ENCODE measurements at regions not wholly inside any gene's neighbourhood (a gene's known extent, or its start where the extent isn't known, plus 50 kb on each side); places are given as distances from the start of the nearest gene placed in this dataset.

GRCh38 chrX:131725001-131725654, 181.3 kb downstream of the OR13H1 start:
- Mint-ChIP-seq H3K36me3 (ENCODE audit: low read depth) (peaks cover 42% of the 10 kb centered on the region), H3K4me3 (no peak overlapping the region), H3K4me1 (no peaks in the 10 kb centered on the region), H3K27ac (ENCODE audit: unreplicated experiment) (no peak overlapping the region), H3K9me3 (peaks cover 21% of the 10 kb centered on the region), H3K27me3 (ENCODE audit: low read depth) (no peaks in the 10 kb centered on the region)
- no peak for DNase-seq (ENCODE audit: low read depth, low spot score)
- TF ChIP-seq CTCF (conservative IDR thresholded peaks at IDR 0.05), result no peak

GRCh38 chrX:131727778-131728177, 183.9 kb downstream of the OR13H1 start:
- TF ChIP-seq CTCF (conservative IDR thresholded peaks at IDR 0.05), result no peak
- H3K36me3 Mint-ChIP-seq (ENCODE audit: low read depth), result peaks cover 30% of the 10 kb centered on the region
- peaks cover 15% of the 10 kb centered on the region for H3K9me3 Mint-ChIP-seq
- no peak overlapping the region for H3K27ac Mint-ChIP-seq (ENCODE audit: unreplicated experiment)
- no peak overlapping the region for H3K4me3 Mint-ChIP-seq
- DNase-seq (ENCODE audit: low read depth, low spot score), result no peak
- H3K4me1 Mint-ChIP-seq, result no peaks in the 10 kb centered on the region
- H3K27me3 Mint-ChIP-seq (ENCODE audit: low read depth), result no peaks in the 10 kb centered on the region

GRCh38 chrX:131728295-131729145, 184.6 kb downstream of the OR13H1 start:
- Mint-ChIP-seq H3K27ac (ENCODE audit: unreplicated experiment) (peak overlapping the region; percentile 86), H3K9me3 (peaks cover 17% of the 10 kb centered on the region), H3K4me1 (no peaks in the 10 kb centered on the region), H3K4me3 (no peak overlapping the region), H3K36me3 (ENCODE audit: low read depth) (peaks cover 33% of the 10 kb centered on the region), H3K27me3 (ENCODE audit: low read depth) (no peaks in the 10 kb centered on the region)
- DNase-seq (ENCODE audit: low read depth, low spot score), result no peak
- TF ChIP-seq CTCF (conservative IDR thresholded peaks at IDR 0.05), result no peak

- Mint-ChIP-seq H3K36me3 (ENCODE audit: low read depth) (peaks cover 38% of the 10 kb centered on the region), H3K27ac (ENCODE audit: unreplicated experiment) (no peak overlapping the region), H3K9me3 (peaks cover 18% of the 10 kb centered on the region), H3K27me3 (ENCODE audit: low read depth) (no peaks in the 10 kb centered on the region), H3K4me1 (no peaks in the 10 kb centered on the region), H3K4me3 (no peak overlapping the region)
- no peak for DNase-seq (ENCODE audit: low read depth, low spot score)
- no peak for TF ChIP-seq CTCF (conservative IDR thresholded peaks at IDR 0.05)
These were observed 185.4 kb downstream of the OR13H1 start for GRCh38 chrX:131729295-131729694.

GRCh38 chrX:131734621-131735020, 190.7 kb downstream of the OR13H1 start:
- H3K27me3 Mint-ChIP-seq (ENCODE audit: low read depth), result no peaks in the 10 kb centered on the region
- peaks cover 9% of the 10 kb centered on the region for H3K9me3 Mint-ChIP-seq
- DNase-seq (ENCODE audit: low read depth, low spot score), result no peak
- no peaks in the 10 kb centered on the region for H3K4me1 Mint-ChIP-seq
- TF ChIP-seq CTCF (conservative IDR thresholded peaks at IDR 0.05), result no peak
- peaks cover 26% of the 10 kb centered on the region for H3K36me3 Mint-ChIP-seq (ENCODE audit: low read depth)
- no peak overlapping the region for H3K27ac Mint-ChIP-seq (ENCODE audit: unreplicated experiment)
- no peak overlapping the region for H3K4me3 Mint-ChIP-seq

Data from neural crest cell (in vitro differentiated cells).